Myocyte (in vitro differentiated cells): ENCODE measurements at regions not wholly inside any gene's neighbourhood (a gene's known extent, or its start where the extent isn't known, plus 50 kb on each side); places are given as distances from the start of the nearest gene placed in this dataset.
"Not testable (repeated sequence)": the region's sequence is repeated elsewhere in the genome, so short reads cannot be mapped to it uniquely, and the experiment has no call there.

Experiments
- DNase-seq: peaks from one replicate; pipeline ENCODE4 v3.0.0-alpha.2; 2012; ENCODE audit warnings: low read depth

DNA sequence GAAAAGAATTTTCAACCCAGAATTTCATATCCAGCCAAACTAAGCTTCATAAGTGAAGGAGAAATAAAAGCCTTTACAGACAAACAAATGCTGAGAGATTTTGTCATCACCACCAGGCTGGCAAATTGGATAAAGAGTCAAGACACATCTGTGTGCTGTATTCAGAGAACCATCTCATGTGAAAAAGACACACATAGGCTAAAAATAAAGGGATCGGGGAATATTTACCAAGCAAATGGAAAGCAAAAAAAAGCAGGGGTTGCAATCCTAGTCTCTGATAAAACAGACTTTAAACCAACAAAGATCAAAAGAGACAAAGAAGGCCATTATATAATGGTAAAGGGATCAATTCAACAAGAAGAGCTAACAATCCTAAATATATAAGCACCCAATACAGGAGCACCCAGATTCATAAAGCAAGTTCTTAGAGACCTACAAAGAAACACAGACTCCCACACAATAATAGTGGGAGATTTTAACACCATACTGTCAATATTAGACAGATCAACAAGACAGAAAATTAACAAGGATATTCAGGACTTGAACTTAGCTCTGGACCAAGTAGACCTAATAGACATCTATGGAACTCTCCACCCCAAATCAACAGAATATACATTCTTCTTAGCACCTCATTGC is 55.9 kb upstream of the ACSM6 start:
- not testable (repeated sequence) for DNase-seq

DNA sequence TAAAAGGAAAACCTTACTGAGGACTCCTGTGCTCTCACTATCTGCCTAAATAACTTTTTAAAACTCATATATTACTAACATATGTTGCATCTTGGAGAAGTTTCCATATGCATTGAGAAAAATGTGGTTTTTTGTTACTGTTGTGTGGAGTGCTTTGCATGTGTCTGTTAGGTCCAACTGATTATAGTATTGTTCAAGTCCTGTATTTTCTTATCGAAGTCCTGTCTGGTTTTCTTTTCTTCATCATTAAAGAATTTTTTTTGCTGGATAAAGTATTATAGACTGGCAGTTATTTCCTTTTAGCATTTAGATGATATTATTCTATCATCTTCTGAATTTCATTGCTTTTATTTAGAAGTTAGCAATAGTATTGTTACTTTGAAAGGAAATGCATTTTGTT is 59.5 kb upstream of the ACSM6 start:
- DNase-seq, result no peak

DNA sequence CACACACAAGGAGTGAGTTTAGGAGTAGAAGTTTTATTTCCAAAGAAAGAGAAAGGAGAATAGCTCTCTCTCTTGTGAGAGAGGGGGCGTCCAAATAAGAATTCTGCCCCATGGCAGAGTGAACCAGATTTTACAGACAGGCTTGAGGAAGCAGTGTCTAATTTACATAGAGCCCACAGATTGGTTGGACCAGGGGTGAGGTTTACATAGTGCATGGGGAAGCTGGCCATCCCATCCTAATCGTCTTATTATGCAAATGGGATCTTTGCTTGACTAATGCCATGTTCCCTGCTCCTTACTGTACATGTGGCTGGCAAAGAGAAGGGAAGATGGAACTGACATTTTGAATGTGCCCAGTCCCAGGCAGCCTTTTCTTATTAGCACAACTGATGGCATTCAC is 60.0 kb upstream of the ACSM6 start:
- no peak for DNase-seq

DNA sequence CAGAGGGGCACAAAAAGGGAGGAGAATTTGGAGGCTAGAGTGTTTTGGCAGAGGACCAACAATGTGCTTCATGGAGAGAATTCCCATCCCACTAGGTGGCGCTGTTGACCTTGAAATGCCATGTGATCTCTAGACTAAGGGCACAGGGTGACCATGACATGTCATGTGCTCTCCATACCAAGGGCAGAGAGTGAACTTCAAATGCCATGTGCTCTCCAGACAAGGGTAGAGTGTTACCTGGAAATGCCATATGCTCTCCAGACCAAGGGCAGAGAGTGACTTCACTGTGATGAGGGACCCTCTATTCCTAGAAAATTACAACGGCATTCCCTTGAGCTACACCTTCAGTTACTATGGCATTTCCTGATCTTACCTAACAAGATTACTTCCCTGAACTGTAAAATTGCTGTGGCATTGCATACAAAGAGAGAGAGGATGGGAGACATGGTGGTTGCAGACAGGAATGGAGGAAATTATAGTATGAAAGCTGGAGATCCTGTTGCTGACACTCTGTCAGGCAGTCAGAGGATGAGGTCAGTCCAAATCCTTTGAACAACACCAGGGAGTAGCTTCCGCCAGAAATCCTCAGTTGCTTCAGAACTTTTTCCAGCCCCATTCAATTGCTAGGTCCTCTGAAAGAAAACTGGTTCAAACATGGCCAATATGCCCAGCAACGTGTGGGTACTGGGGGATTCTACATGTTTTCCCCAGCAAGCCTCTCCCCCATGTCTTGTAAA is 60.9 kb upstream of the ACSM6 start:
- peak; percentile 80 for DNase-seq

DNA sequence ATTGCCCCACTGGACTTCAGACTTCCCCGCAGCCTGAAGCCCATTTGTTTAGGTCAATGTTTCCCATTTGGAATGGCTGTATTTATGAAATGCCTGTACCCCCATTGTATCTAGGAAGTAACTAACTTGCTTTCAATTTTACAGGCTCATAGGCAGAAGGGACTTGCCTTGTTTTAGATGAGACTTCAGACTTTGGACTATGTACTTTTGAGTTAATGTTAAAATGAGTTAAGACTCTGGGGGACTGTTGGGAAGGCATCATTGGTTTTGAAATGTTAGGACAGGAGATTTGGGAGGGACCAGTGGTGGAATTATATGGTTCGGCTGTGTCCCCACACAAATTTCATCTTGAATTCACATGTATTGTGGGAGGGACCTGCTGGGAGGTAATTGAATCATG is 61.1 kb upstream of the CYP2C8 start:
- not testable (repeated sequence) for DNase-seq

DNA sequence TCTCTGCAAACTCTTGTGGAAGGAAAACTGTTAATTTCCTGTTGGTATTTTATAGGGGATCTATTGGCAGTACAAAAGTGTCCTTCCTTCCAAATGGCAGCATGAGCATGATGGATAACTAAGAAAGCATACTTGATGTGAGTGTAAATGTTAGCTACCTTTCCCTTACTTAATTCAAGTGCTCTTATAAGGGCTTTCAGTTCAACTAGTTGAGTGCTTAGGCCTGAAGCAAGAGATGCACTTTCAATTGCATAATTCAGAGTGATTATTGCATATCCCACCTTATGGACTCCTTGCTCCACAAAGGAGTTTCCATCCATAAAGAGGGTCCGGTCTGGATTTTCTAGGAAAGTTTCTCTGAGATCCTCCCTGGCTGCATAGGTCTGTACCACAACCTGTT is 56.3 kb upstream of the CYP2C8 start:
- no peak for DNase-seq

DNA sequence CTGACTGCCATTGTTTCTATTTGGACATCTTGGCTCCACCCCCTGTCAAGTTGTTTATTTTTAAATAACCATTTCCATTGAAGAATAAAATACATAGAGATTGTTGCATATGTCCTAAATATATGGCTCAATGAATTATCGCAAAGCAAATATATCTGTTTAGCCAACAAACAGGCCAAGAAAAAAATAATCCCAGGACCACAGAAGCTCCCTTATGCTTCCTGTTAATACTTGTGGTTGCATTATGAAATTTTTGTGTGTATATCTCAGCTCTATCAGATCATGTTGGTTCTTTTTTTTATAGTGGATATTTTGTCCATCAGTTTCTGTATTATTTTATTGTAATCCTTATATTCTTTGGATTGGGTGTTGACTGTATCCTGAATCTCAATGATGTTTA is 53.4 kb upstream of the CYP2C8 start:
- DNase-seq, result no peak

DNA sequence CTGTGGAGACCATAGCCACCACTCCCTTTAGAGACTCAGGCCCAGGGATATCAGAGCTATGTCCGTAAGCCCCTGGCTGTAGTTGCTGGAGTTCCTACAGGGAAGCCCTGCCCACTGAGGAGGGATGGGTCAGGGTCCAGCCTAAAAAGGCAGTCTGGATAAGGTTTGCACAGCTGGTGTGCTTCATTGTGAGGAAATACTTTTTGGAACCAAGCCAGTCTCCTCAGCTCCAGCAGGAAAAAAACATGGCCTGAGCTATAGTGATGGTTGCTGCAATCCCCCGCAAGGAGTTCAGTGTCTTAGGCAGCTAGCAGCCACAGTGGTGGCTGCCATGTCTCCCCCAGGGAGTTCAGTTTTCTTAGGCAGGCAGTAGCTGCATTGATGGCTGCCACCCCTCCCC is 52.6 kb upstream of the CYP2C8 start:
- peak; percentile 5 for DNase-seq
